ENCODE measurements at regions not wholly inside any gene's neighbourhood (a gene's known extent, or its start where the extent isn't known, plus 50 kb on each side); places are given as distances from the start of the nearest gene placed in this dataset.

- Histone ChIP-seq H3K79me2 (no peaks in the 10 kb centered on the region), H3K4me1 (no peaks in the 10 kb centered on the region), H3K36me3 (ENCODE audit: control insufficient read depth, insufficient read depth, low read length) (no peaks in the 10 kb centered on the region), H3K9me3 (ENCODE audit: control insufficient read depth, low read length) (no peaks in the 10 kb centered on the region), H3K9ac (no peak overlapping the region), H3K27ac (no peak overlapping the region), H3K27me3 (ENCODE audit: control insufficient read depth, insufficient read depth, low read length) (no peaks in the 10 kb centered on the region), H3K4me3 (ENCODE audit: low read depth, low read length) (no peak overlapping the region), H3K4me2 (ENCODE audit: low read length) (no peak overlapping the region), H2AFZ (no peak overlapping the region)
- no peak for TF ChIP-seq CTCF (IDR thresholded peaks at IDR 0.05)
Measured at GRCh38 chr13:78258304-78258703, 339.7 kb upstream of the EDNRB start.

- Histone ChIP-seq H3K9ac (no peak overlapping the region), H3K27ac (no peak overlapping the region), H3K27me3 (ENCODE audit: control insufficient read depth, insufficient read depth, low read length) (no peaks in the 10 kb centered on the region), H2AFZ (no peak overlapping the region), H3K9me3 (ENCODE audit: control insufficient read depth, low read length) (no peaks in the 10 kb centered on the region), H3K79me2 (no peaks in the 10 kb centered on the region), H3K4me3 (ENCODE audit: low read depth, low read length) (no peak overlapping the region), H3K4me1 (no peaks in the 10 kb centered on the region), H3K36me3 (ENCODE audit: control insufficient read depth, insufficient read depth, low read length) (no peaks in the 10 kb centered on the region), H3K4me2 (ENCODE audit: low read length) (no peak overlapping the region)
- no peak for TF ChIP-seq CTCF (IDR thresholded peaks at IDR 0.05)
Measured at GRCh38 chr13:78256484-78256883, 337.9 kb upstream of the EDNRB start.

- Histone ChIP-seq H3K4me2 (ENCODE audit: low read length) (no peak overlapping the region), H3K9ac (no peak overlapping the region), H3K79me2 (no peaks in the 10 kb centered on the region), H3K36me3 (ENCODE audit: control insufficient read depth, insufficient read depth, low read length) (no peaks in the 10 kb centered on the region), H2AFZ (no peak overlapping the region), H3K27me3 (ENCODE audit: control insufficient read depth, insufficient read depth, low read length) (no peaks in the 10 kb centered on the region), H3K4me1 (no peaks in the 10 kb centered on the region), H3K9me3 (ENCODE audit: control insufficient read depth, low read length) (no peaks in the 10 kb centered on the region), H3K4me3 (ENCODE audit: low read depth, low read length) (no peak overlapping the region), H3K27ac (no peak overlapping the region)
- TF ChIP-seq CTCF (IDR thresholded peaks at IDR 0.05), result no peak
Measured at GRCh38 chr13:78254113-78254512, 335.5 kb upstream of the EDNRB start.

GRCh38 chr13:78247362-78247761, 328.7 kb upstream of the EDNRB start:
- Histone ChIP-seq H3K4me3 (ENCODE audit: low read depth, low read length) (no peak overlapping the region), H3K36me3 (ENCODE audit: control insufficient read depth, insufficient read depth, low read length) (no peaks in the 10 kb centered on the region), H3K27ac (no peak overlapping the region), H2AFZ (no peak overlapping the region), H3K27me3 (ENCODE audit: control insufficient read depth, insufficient read depth, low read length) (no peaks in the 10 kb centered on the region), H3K9me3 (ENCODE audit: control insufficient read depth, low read length) (no peaks in the 10 kb centered on the region), H3K9ac (no peak overlapping the region), H3K4me1 (no peaks in the 10 kb centered on the region), H3K79me2 (no peaks in the 10 kb centered on the region), H3K4me2 (ENCODE audit: low read length) (no peak overlapping the region)
- TF ChIP-seq CTCF (IDR thresholded peaks at IDR 0.05), result no peak

- Histone ChIP-seq H3K4me1 (no peaks in the 10 kb centered on the region), H3K9me3 (ENCODE audit: control insufficient read depth, low read length) (no peaks in the 10 kb centered on the region), H3K27me3 (ENCODE audit: control insufficient read depth, insufficient read depth, low read length) (no peaks in the 10 kb centered on the region), H3K9ac (no peak overlapping the region), H2AFZ (no peak overlapping the region), H3K79me2 (no peaks in the 10 kb centered on the region), H3K4me2 (ENCODE audit: low read length) (no peak overlapping the region), H3K36me3 (ENCODE audit: control insufficient read depth, insufficient read depth, low read length) (no peaks in the 10 kb centered on the region), H3K27ac (no peak overlapping the region), H3K4me3 (ENCODE audit: low read depth, low read length) (no peak overlapping the region)
- no peak for TF ChIP-seq CTCF (IDR thresholded peaks at IDR 0.05)
Measured at GRCh38 chr13:78241278-78241919, 322.8 kb upstream of the EDNRB start.

Data from parathyroid adenoma (tissue), 2 donors.